ENCODE measurements at regions not wholly inside any gene's neighbourhood (a gene's known extent, or its start where the extent isn't known, plus 50 kb on each side); places are given as distances from the start of the nearest gene placed in this dataset.

- Histone ChIP-seq H3K4me3 (no peak overlapping the region), H3K4me1 (peaks cover 0 to 5% of the 10 kb centered on the region in 2 donors), H3K9me3 (no peaks in the 10 kb centered on the region), H3K36me3 (no peaks in the 10 kb centered on the region), H3K27ac (no peak overlapping the region), H3K27me3 (no peaks in the 10 kb centered on the region)
- DNase-seq (ENCODE audit: low spot score in 2 of 2), result no peak
- TF ChIP-seq, protein P1, sequence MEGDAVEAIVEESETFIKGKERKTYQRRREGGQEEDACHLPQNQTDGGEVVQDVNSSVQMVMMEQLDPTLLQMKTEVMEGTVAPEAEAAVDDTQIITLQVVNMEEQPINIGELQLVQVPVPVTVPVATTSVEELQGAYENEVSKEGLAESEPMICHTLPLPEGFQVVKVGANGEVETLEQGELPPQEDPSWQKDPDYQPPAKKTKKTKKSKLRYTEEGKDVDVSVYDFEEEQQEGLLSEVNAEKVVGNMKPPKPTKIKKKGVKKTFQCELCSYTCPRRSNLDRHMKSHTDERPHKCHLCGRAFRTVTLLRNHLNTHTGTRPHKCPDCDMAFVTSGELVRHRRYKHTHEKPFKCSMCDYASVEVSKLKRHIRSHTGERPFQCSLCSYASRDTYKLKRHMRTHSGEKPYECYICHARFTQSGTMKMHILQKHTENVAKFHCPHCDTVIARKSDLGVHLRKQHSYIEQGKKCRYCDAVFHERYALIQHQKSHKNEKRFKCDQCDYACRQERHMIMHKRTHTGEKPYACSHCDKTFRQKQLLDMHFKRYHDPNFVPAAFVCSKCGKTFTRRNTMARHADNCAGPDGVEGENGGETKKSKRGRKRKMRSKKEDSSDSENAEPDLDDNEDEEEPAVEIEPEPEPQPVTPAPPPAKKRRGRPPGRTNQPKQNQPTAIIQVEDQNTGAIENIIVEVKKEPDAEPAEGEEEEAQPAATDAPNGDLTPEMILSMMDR (IDR thresholded peaks at IDR 0.05), result no peak
- intact Hi-C loops (cut with DNase I), result no loop called here
These were observed 182.3 kb downstream of the TBXT start for GRCh38 chr6:165985281-165985805.

DNA sequence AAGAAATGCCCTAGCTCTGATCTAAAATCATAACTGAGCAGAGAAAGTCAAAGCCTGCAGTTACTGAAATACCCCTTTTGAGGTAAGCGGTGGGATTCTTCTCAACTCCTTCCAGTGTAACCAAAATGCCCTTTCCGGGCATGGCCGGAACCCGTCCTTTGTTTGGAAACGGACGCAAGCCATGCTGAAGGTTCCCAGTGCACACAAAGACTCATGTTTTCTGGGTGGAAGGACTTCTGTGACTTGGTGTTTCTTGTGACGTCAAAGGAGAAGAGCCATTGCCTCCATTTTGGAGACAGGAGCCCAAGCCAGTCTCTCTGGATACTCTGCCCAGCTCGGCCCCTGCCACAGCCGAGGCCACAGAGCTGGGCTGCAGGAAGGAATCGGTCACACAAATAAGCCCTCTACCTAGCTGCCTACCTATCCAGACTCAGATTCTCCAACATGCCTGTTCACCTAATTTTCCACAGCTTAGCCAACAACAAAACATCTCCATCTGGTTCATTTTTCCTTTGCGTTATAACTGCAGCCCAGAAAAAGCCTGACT, 182.8 kb downstream of the TBXT start:
- Histone ChIP-seq H3K4me1 (peaks cover 0 to 5% of the 10 kb centered on the region in 2 donors), H3K27me3 (no peaks in the 10 kb centered on the region), H3K9me3 (no peaks in the 10 kb centered on the region), H3K36me3 (no peaks in the 10 kb centered on the region), H3K27ac (no peak overlapping the region), H3K4me3 (no peak overlapping the region)
- TF ChIP-seq, protein P1 (IDR thresholded peaks at IDR 0.05), result no peak
- no peak for DNase-seq (ENCODE audit: low spot score in 2 of 2)
- intact Hi-C loops (cut with DNase I), result no loop called here

- intact Hi-C loops (cut with DNase I), result no loop called here
- no peak overlapping the region for H3K27ac ChIP-seq
- H3K4me1 ChIP-seq, result peaks cover 0 to 5% of the 10 kb centered on the region in 2 donors
- no peak for DNase-seq (ENCODE audit: low spot score in 2 of 2)
- no peaks in the 10 kb centered on the region for H3K9me3 ChIP-seq
- TF ChIP-seq, protein P1 (IDR thresholded peaks at IDR 0.05), result no peak
- no peaks in the 10 kb centered on the region for H3K36me3 ChIP-seq
- no peak overlapping the region for H3K4me3 ChIP-seq
- H3K27me3 ChIP-seq, result no peaks in the 10 kb centered on the region
These were observed 184.3 kb downstream of the TBXT start for GRCh38 chr6:165983112-165984072.

DNA sequence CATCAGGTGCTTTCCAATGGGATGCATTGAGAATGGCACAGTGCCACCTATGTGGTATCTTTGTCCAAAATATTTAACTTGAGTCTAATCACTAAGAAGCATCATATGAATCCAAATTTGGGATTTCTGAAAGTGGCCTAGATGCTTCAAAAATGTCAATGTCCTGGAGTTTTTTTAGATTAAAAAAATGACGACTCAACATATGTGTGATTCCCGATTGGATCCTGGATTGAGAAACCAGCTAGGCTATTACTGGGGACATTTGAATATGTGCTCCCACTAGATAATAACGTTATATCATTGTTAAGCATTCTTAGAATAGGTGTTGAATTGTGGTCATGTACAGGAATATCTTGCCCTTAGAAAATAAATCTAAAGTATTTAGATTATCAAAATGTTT, 189.2 kb downstream of the TBXT start:
- intact Hi-C loops (cut with DNase I), result no loop called here
- no peaks in the 10 kb centered on the region for H3K4me1 ChIP-seq
- no peak overlapping the region for H3K27ac ChIP-seq
- H3K27me3 ChIP-seq, result no peaks in the 10 kb centered on the region
- H3K4me3 ChIP-seq, result no peak overlapping the region
- TF ChIP-seq, protein P1 (IDR thresholded peaks at IDR 0.05), result no peak
- H3K9me3 ChIP-seq, result no peaks in the 10 kb centered on the region
- H3K36me3 ChIP-seq, result no peaks in the 10 kb centered on the region
- DNase-seq (ENCODE audit: low spot score in 2 of 2), result no peak

GRCh38 chr6:165976684-165977083, 191.0 kb downstream of the TBXT start:
- no peak for DNase-seq (ENCODE audit: low spot score in 2 of 2)
- intact Hi-C loops (cut with DNase I), result no loop called here
- Histone ChIP-seq H3K4me1 (no peaks in the 10 kb centered on the region), H3K4me3 (no peak overlapping the region), H3K9me3 (no peaks in the 10 kb centered on the region), H3K27ac (no peak overlapping the region), H3K27me3 (no peaks in the 10 kb centered on the region), H3K36me3 (no peaks in the 10 kb centered on the region)
- TF ChIP-seq, protein P1 (IDR thresholded peaks at IDR 0.05), result no peak

Data from ascending aorta (tissue), 2 donors.